ENCODE measurements at regions not wholly inside any gene's neighbourhood (a gene's known extent, or its start where the extent isn't known, plus 50 kb on each side); places are given as distances from the start of the nearest gene placed in this dataset.

- no peak for TF ChIP-seq PATZ1 (CRISPR knock-in tag; IDR thresholded peaks at IDR 0.05; ENCODE audit: borderline replicate concordance)
- no peak for TF ChIP-seq TOX (CRISPR knock-in tag; IDR thresholded peaks at IDR 0.05; ENCODE audit: borderline replicate concordance)
- no peak for TF ChIP-seq ZNF8 (CRISPR knock-in tag; IDR thresholded peaks at IDR 0.05)
- TF ChIP-seq OSR1 (CRISPR knock-in tag; IDR thresholded peaks at IDR 0.05): no peak
Measured at GRCh38 chr11:128206461-128206860, 380.9 kb downstream of the ETS1 start.
